ENCODE measurements at regions not wholly inside any gene's neighbourhood (a gene's known extent, or its start where the extent isn't known, plus 50 kb on each side); places are given as distances from the start of the nearest gene placed in this dataset.

DNA sequence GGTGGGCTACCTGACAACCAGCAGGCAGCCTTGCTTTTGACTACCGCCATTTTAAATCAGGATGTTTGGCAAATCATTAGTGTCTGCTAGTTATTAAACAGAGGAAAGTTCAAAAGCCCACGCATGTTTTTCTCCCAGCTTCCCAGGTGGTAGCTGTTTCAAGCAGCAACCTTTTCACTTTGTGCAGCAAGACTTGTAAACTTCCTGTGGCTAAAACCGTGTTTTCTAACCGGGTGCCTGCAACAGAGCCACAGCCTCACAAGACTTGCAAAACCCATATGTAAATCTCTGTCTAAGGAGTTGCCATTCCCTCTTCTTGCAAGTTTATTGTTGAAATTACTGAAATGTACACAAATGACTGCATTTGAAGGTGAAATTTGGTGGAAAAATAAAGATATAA is 633.1 kb downstream of the BCL11A start:
- intact Hi-C loops (cut with DNase I; ENCODE audit: low total_unique reads) = no loop called here
- H3K27ac ChIP-seq = no peak overlapping the region
- no peaks in the 10 kb centered on the region for H3K27me3 ChIP-seq
- H3K9me3 ChIP-seq = no peaks in the 10 kb centered on the region
- H3K4me1 ChIP-seq = no peaks in the 10 kb centered on the region
- TF ChIP-seq, protein P1, sequence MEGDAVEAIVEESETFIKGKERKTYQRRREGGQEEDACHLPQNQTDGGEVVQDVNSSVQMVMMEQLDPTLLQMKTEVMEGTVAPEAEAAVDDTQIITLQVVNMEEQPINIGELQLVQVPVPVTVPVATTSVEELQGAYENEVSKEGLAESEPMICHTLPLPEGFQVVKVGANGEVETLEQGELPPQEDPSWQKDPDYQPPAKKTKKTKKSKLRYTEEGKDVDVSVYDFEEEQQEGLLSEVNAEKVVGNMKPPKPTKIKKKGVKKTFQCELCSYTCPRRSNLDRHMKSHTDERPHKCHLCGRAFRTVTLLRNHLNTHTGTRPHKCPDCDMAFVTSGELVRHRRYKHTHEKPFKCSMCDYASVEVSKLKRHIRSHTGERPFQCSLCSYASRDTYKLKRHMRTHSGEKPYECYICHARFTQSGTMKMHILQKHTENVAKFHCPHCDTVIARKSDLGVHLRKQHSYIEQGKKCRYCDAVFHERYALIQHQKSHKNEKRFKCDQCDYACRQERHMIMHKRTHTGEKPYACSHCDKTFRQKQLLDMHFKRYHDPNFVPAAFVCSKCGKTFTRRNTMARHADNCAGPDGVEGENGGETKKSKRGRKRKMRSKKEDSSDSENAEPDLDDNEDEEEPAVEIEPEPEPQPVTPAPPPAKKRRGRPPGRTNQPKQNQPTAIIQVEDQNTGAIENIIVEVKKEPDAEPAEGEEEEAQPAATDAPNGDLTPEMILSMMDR (IDR thresholded peaks at IDR 0.05) = no peak
- no peak for TF ChIP-seq POLR2A (IDR thresholded peaks at IDR 0.05)
- no peak for DNase-seq
- H3K36me3 ChIP-seq = no peaks in the 10 kb centered on the region
- no peak overlapping the region for H3K4me3 ChIP-seq

DNA sequence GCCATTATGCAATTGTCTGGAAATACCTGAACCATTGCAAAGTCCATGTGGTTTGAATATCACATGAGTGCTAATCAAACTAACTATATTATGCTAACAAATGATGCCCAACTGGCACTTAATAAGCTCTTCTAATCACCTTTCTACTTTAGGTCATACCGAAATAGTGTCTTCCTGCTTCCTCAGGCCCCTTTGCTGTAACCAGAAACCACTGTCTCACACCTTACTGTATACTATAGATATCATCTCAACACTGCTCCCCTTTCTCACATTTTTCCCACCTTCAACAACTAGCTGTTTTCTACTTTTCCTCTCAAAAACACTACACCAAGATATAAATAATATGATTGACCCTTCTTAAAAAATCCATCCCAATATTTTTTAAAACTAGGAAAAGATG is 633.9 kb downstream of the BCL11A start:
- no peak overlapping the region for H3K27ac ChIP-seq
- no peak for DNase-seq
- TF ChIP-seq, protein P1 (IDR thresholded peaks at IDR 0.05) = no peak
- no peaks in the 10 kb centered on the region for H3K36me3 ChIP-seq
- intact Hi-C loops (cut with DNase I; ENCODE audit: low total_unique reads) = no loop called here
- H3K4me1 ChIP-seq = no peaks in the 10 kb centered on the region
- no peak overlapping the region for H3K4me3 ChIP-seq
- H3K9me3 ChIP-seq = no peaks in the 10 kb centered on the region
- no peaks in the 10 kb centered on the region for H3K27me3 ChIP-seq

DNA sequence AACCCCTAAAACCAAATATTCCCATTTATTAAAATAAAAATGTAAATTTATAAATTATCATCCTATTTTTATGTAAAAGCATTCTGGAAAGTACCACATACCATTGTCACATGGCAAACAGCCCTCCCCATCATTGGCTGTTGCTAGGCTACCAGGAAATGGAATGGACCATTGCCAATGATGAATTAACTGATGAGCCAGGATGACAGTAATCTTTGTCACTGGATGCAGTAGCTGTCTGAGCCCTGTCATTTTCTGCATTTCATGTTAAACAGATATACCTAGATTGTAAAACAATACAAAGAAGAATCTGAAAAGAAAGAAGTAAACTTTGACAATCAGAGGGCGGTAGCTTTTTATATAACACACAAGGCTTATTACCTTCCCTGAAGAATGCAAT is 641.4 kb downstream of the BCL11A start:
- no peak for DNase-seq
- Histone ChIP-seq H3K4me3 (no peak overlapping the region), H3K4me1 (no peaks in the 10 kb centered on the region), H3K27me3 (no peaks in the 10 kb centered on the region), H3K9me3 (no peaks in the 10 kb centered on the region), H3K36me3 (no peaks in the 10 kb centered on the region), H3K27ac (no peak overlapping the region)
- intact Hi-C loops (cut with DNase I; ENCODE audit: low total_unique reads) = no loop called here
- TF ChIP-seq POLR2A (IDR thresholded peaks at IDR 0.05) = no peak
- TF ChIP-seq, protein P1 (IDR thresholded peaks at IDR 0.05) = no peak

DNA sequence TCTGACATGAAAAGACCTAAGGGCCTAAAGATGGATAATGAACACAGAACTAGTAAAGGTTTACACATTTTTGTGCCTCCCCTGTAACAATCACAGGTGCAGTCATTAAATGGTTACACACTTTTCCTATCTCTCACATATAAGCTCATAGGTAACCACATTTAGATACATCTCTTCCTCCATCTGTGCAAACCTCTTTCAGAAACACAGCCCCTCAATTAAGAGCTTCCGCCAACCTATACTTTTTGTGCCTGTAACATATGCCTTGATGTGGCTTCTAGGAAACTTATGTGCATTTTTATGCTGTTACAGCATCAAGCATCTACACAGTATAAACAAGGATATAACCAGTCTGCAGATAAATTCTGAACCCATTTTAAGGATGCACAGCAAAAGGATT is 643.3 kb downstream of the BCL11A start:
- Histone ChIP-seq H3K4me3 (no peak overlapping the region), H3K9me3 (no peaks in the 10 kb centered on the region), H3K36me3 (no peaks in the 10 kb centered on the region), H3K27me3 (no peaks in the 10 kb centered on the region), H3K27ac (no peak overlapping the region), H3K4me1 (no peaks in the 10 kb centered on the region)
- no peak for TF ChIP-seq POLR2A (IDR thresholded peaks at IDR 0.05)
- TF ChIP-seq, protein P1 (IDR thresholded peaks at IDR 0.05) = no peak
- DNase-seq = no peak
- intact Hi-C loops (cut with DNase I; ENCODE audit: low total_unique reads) = no loop called here

DNA sequence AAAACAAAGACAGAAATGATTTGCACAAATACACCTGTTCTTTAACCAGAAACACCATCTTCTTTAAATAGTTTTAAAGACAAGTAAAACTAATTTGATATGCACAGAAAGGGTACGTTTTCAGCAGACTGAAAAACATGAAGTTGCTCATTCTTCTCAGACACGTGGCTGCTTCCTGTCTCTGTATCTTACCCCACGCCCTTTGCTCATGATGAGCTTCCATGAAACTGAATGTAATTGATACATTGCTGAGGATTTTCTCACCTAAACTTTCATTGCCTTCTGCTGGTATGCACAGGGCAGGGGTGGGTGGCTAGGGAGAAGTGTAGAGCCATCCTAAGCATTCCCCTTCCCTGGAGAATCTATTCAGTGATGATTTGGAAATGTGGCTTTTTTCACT is 644.3 kb downstream of the BCL11A start:
- H3K9me3 ChIP-seq = no peaks in the 10 kb centered on the region
- intact Hi-C loops (cut with DNase I; ENCODE audit: low total_unique reads) = no loop called here
- no peaks in the 10 kb centered on the region for H3K27me3 ChIP-seq
- H3K4me3 ChIP-seq = no peak overlapping the region
- no peaks in the 10 kb centered on the region for H3K4me1 ChIP-seq
- no peak for DNase-seq
- H3K36me3 ChIP-seq = no peaks in the 10 kb centered on the region
- TF ChIP-seq, protein P1 (IDR thresholded peaks at IDR 0.05) = no peak
- TF ChIP-seq POLR2A (IDR thresholded peaks at IDR 0.05) = no peak
- H3K27ac ChIP-seq = no peak overlapping the region
